GM18505 (cell line): ENCODE measurements at regions not wholly inside any gene's neighbourhood (a gene's known extent, or its start where the extent isn't known, plus 50 kb on each side); places are given as distances from the start of the nearest gene placed in this dataset.

ENCODE experiments used
- ATAC-seq: cut with Tn5 transposase; IDR thresholded peaks from one replicate; pipeline ENCODE4 v1.9.1; 2021; ENCODE audit not compliant: unreplicated experiment
- POLR2A ChIP-seq: IDR thresholded peaks from 4 replicates; pipeline ENCODE4 v1.6.1; 2011; ENCODE audit warnings: borderline replicate concordance; ENCODE audit not compliant: insufficient read depth, insufficient read length; ENCODE audit errors: extremely low read depth

DNA sequence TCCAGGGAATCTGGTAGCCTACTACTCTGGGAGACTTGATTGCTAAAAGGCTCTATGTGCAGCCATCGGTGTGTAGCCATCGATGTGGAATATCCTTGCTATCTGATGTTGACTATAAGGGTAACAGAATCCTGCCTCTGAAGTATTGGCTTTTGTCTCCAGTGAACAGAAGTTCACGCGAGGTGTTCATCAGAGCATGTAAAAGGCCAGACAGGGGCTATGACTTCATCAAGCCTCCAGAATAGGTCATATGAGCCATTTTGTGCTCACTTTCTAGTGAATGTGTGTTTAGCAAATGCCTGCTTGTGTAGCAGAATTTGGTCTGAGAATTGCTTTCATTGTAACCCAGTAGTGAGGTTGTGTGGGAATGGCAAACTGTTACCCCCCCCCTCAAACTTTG is 66.8 kb upstream of the RAD23B start:
- no peak for TF ChIP-seq POLR2A
- ATAC-seq, result no peak

DNA sequence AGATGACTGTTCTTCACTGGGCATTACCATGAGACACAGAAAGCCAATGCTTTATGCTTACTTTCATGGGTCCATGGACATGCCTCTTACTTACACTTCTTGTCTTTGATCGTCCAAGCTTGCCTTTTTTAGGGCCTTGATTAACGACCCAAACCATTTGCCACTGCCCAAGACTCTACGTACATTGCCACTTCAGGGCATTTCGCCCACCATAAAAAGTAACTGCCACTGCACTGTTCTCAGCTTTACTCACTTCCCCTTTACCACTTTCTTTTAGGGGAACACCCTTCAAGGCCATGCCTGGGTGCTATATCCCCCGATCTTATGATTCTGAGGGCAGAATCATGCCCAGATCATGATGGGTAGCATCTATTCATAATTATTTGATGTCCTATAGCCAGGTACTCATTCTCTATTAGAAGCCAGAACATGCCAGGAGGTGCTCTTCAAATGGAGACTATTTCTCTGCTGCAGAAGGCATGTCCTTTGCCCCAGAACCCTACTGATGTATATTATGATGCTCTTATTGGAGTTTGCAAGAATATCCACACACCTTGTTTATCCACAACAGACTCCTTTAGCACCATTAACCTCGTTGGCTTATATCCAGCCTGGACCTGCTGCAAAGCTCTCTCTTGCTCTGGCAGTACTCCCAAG is 64.1 kb upstream of the RAD23B start:
- TF ChIP-seq POLR2A, result no peak
- peak; percentile 90 for ATAC-seq

DNA sequence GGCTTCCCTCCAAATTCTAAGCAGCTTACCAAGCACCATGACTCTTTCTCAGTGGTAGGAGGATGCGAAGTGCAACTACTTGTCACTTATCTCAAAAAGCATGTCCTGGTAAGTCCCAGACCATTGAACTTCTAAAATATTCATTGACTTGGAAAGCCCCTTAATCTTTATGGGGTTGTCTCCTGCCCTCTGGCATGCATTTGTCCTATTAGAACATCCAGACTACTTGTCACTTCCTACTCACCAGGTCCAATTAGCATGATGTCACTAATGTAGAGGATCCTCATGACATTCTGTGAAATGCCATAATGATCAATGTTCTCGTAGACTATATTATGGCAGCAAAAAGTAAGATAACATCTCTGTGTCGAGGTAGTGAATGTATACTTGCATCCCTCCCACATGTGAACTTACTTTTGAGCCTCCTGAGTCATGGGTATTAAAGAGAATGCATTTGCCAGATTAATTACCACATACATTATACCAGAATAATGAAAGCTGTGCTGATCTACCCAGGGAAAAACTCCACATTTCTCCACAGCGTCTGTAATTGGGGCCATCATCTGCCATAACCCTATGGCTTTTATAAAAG is 63.5 kb upstream of the RAD23B start:
- no peak for ATAC-seq
- TF ChIP-seq POLR2A, result no peak

DNA sequence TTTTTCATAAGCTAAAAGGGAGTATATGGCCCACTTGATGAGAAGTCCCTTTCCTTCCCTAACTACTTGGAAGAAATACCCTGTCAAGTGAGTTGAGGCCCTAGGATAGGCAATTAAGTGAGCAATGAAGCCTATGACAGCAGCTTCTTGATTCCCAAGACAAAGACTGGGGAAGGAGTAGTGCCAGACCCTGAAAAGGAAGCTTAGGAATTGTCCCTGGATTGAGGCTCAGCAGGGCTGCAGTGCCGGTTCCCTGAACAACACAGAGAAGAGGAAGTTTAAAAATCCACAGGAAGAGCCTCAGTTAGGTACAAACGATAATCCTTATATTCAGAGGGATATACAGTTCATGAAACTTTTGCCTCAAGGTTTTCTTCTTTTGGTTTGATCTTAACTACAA is 61.8 kb upstream of the RAD23B start:
- TF ChIP-seq POLR2A, result no peak
- ATAC-seq, result no peak

DNA sequence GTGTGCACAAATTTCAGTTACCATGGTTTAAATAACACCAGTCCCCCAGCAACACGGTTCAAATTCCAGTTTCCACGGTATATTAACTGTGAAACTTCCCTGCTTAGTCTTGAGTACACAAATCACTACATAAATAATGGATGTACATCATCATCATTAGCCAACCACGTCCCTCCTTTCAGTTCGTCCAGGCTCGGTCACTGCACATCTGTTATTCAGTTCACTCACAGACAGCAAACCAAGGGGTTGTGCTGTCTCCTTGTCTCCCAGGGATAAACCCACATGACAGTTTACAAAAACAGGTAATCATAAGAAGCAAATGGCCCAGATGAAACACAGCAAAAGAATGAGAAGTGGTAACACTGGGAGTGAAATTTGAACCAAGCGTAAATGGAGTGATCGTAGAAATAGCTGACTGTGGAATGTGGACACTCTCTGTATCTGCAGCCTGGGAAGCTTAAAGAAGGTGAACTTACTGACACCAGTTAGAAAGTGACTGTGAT is 61.0 kb upstream of the RAD23B start:
- no peak for ATAC-seq
- no peak for TF ChIP-seq POLR2A

DNA sequence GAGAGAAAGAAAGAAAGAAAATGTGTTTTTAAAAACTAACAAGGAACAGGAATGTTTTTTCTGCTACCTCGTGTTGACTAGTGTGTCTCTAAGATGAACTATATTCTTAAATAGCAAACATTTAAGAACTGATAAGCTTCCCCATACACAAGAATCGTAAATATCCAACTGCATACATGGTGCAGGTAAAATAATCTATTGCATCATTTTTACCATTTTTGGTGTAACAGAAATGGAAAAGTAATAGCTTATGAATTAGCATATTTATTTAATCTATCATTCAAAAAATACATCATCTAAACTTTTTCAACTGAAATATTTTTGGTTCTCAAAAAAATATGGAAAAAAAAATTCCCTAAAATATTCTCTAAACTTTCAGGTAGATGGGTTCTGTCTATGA is 59.7 kb upstream of the RAD23B start:
- TF ChIP-seq POLR2A, result no peak
- ATAC-seq, result no peak

DNA sequence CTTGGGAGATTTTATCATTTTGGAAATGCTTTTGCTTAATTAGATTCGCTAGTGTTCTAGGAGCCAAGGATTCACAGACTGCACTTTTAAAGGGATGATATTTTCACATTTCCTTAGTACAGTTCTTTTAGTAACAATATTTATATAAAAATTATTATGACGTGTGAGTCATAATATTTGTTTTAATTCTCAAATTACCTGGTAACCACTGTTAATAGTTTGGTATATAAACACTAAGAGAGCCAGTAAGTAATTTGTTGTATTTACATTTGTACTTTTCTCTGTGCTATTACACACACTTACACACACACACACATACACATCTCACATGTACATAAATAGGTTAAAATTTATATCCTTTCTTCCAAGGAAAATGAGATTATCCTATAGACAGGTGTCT is 58.8 kb upstream of the RAD23B start:
- no peak for ATAC-seq
- TF ChIP-seq POLR2A, result no peak

DNA sequence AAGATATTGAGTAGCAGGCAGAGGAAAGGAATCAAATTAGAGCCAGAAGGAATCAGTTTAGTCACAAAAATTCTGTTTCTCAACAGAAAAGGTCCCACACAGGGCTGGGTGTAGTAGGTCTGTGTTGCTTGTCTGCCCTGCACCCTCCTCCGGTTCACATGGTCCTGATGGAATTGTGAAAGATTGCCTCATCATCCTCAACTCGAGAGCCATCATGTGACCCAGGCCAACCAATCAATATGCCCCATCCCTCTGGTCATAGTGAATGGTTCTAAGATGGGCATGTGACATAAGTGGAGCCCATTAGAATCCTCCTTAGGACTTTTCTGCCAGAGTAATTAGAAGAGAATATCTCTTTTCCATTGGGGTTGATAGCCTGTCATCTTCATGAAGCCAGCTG is 56.7 kb upstream of the RAD23B start:
- ATAC-seq, result no peak
- TF ChIP-seq POLR2A, result no peak

DNA sequence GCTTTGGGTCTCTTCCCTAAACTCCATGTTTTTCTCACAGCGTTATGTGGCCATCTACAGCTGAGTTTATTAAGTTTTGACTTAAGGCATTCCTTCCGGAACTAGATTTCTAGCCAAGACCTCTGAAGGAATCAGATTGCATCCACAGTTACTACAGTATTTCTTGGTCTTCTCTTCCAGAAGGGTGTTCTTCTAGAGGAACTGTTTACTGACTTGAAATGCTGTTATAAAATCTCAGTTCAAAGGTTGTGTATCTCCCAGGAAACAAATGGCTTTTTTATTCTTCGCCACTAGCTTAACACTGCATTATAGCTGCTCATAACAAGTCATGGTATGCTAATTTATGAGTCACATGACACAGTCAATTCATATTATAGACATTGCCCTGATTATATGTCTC is 55.3 kb upstream of the RAD23B start:
- no peak for ATAC-seq

DNA sequence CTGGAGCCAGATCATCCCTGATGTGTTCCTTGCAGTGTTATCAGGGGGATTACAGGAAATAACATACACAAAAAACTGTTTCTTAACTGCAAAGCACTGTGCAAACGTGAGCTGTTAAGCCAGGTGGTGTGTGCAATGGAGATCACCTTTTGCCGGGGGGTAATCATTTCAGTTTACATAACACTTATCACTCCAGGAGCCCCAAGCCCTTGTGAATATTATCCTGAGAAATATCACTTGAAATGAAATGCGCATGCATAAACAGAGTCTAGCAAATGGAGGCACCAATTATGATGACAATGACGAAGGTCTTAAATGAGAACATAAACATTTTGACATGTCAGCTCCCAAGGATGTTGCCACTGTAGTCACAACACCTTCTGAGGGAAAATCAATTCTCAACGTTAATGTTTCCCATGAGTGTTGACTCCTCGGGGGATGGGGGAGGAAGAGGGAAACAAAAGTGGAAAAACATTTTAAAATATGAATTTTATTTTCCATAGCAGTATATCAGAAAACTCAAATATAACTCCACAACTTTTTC is 54.5 kb upstream of the RAD23B start:
- no peak for TF ChIP-seq POLR2A
- no peak for ATAC-seq

More for the DNA sequence above, 55.3 kb upstream of the RAD23B start:
- TF ChIP-seq POLR2A, result no peak

DNA sequence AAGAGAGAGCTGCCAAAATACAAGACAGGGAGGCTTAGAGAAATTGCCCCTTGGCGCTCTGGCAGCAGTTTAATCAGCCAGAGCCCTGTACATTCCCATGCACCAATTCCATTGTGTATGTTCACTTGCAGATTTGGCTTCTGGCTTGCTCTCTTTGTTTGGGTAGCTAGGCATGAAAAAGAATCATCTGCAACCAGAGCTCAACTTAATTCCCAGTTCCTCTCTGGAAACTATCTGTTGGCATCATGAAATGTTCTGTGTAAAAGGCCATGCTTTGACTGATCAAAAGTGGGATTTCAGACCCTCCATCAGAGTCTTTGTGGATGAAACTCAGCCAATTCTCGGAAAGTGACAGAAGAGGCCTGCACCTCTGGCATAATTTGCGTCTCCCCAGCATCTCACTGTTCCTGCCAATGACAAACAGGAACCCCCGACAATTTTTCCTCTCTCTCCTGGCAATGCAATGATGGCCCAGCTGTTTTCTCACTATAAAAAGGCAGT is 53.8 kb upstream of the RAD23B start:
- no peak for TF ChIP-seq POLR2A
- no peak for ATAC-seq
